GM23248 (cell line): ENCODE measurements at regions not wholly inside any gene's neighbourhood (a gene's known extent, or its start where the extent isn't known, plus 50 kb on each side); places are given as distances from the start of the nearest gene placed in this dataset.

ENCODE experiments used
- EZH2 ChIP-seq: fragments of 200-600 bp; sonication (generic); IDR thresholded peaks from 2 replicates; pipeline ENCODE4 v1.6.1; 2018; ENCODE audit warnings: antibody characterized with exemption, mild to moderate bottlenecking; ENCODE audit not compliant: insufficient read depth, poor library complexity, severe bottlenecking
- EZH2phosphoT487 ChIP-seq: fragments of 200-600 bp; sonication (generic); IDR thresholded peaks from 2 replicates; pipeline ENCODE4 v1.6.1; 2018; ENCODE audit warnings: antibody characterized with exemption, moderate library complexity, mild to moderate bottlenecking, low read depth; ENCODE audit not compliant: insufficient read depth

DNA sequence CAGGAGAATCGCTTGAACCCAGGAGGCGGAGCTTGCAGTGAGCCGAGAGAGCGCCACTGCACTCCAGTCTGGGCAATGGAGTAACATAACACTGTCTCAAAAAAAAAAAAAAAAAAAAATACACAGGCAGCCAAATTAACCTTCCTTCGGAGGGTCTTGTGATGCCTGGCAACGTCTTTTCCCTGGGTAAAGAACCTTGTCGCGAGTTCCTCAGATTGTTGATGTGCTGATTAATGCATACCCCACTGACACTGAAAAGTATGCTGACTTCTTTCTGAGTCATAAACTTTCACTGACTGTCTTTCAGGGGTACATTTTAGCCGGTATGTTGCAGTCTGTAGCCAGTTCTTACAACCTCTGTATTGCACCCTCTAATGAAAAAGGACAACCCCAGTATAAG, 95.1 kb upstream of the SOD1 start:
- no peak for TF ChIP-seq EZH2
- no peak for TF ChIP-seq EZH2phosphoT487
